PC-9 (cell line): ENCODE measurements at regions not wholly inside any gene's neighbourhood (a gene's known extent, or its start where the extent isn't known, plus 50 kb on each side); places are given as distances from the start of the nearest gene placed in this dataset.

Experiments used
- BruUV-seq: library from RNA; stranded (reverse); fragments of 400-500 nt; replicated peaks from 2 replicates; lab custom pipeline; 2021; lab: Mats Ljungman, UMichigan
- CTCF ChIA-PET: fragments of 300-600 bp; sonication (Branson Sonifier 250); formaldehyde crosslinking; loops from one replicate; lab custom pipeline; 2022; ENCODE audit warnings: antibody characterized with exemption; lab: Charles Lee
- POLR2A ChIA-PET: fragments of 300-600 bp; sonication (Branson Sonifier 250); formaldehyde crosslinking; loops from one replicate; lab custom pipeline; 2022; ENCODE audit warnings: antibody characterized with exemption; ENCODE audit not compliant: unreplicated experiment; lab: Charles Lee
- DNase-seq, 2 experiments: peaks; one replicate each; pipeline versions ENCODE4 v3.0.0 to v3.0.0-alpha.2; 2015 to 2022; ENCODE audit warnings: mixed read lengths in 1 of 2
- H2AFZ ChIP-seq: fragments of 200-600 bp; sonication (generic); 2 replicates; pipeline ENCODE4 v1.8.1; 2017; ENCODE audit warnings: antibody characterized with exemption
- H3F3A ChIP-seq: fragments of 200-600 bp; sonication (generic); 2 replicates; pipeline ENCODE4 v1.8.1; 2017; ENCODE audit warnings: antibody characterized with exemption, mild to moderate bottlenecking, low read depth; ENCODE audit not compliant: insufficient read depth
- H3K27ac ChIP-seq: fragments of 200-600 bp; sonication (generic); 2 replicates; pipeline ENCODE4 v1.6.1; 2016; ENCODE audit warnings: mixed run types
- H3K27me3 ChIP-seq: fragments of 200-600 bp; sonication (generic); 2 replicates; pipeline ENCODE4 v1.6.1; 2016; ENCODE audit warnings: low read depth, mixed run types; ENCODE audit not compliant: insufficient read depth
- H3K36me3 ChIP-seq: fragments of 200-600 bp; sonication (generic); 2 replicates; pipeline ENCODE4 v1.6.1; 2016; ENCODE audit warnings: low read depth, mixed run types
- H3K4me1 ChIP-seq: fragments of 200-600 bp; sonication (generic); replicated peaks from 2 replicates; pipeline ENCODE4 v1.6.1; 2016; ENCODE audit warnings: mixed run types; ENCODE audit not compliant: insufficient read depth
- H3K4me2 ChIP-seq: fragments of 200-600 bp; sonication (generic); 2 replicates; pipeline ENCODE4 v1.6.1; 2017; ENCODE audit warnings: mixed run types
- H3K4me3 ChIP-seq: fragments of 200-600 bp; sonication (generic); 2 replicates; pipeline ENCODE4 v1.6.1; 2016; ENCODE audit warnings: mixed run types
- H3K79me2 ChIP-seq: fragments of 200-600 bp; sonication (generic); 2 replicates; pipeline ENCODE4 v1.6.1; 2017; ENCODE audit warnings: low read depth, mixed run types
- H3K9me2 ChIP-seq: fragments of 200-600 bp; sonication (generic); 2 replicates; pipeline ENCODE4 v1.8.1; 2017; ENCODE audit warnings: mild to moderate bottlenecking; ENCODE audit not compliant: insufficient read depth
- H3K9me3 ChIP-seq: fragments of 200-600 bp; sonication (generic); 2 replicates; pipeline ENCODE4 v1.8.1; 2016; ENCODE audit warnings: low read depth; ENCODE audit not compliant: insufficient read depth
- H4K20me1 ChIP-seq: fragments of 200-600 bp; sonication (generic); 2 replicates; pipeline ENCODE4 v1.8.1; 2017; ENCODE audit not compliant: insufficient read depth
- CTCF ChIP-seq: fragments of 200-600 bp; sonication (generic); conservative IDR thresholded peaks from 2 replicates; pipeline ENCODE4 v1.6.1; 2017; ENCODE audit warnings: mixed run types, antibody characterized with exemption, mild to moderate bottlenecking, moderate library complexity
- EZH2 ChIP-seq: fragments of 200-600 bp; sonication (generic); IDR thresholded peaks from 2 replicates; pipeline ENCODE4 v1.8.0; 2017; ENCODE audit warnings: antibody characterized with exemption, low read depth
- intact Hi-C: fragments of 100-400 bp; cut with micrococcal nuclease; formaldehyde crosslinking; loops from one replicate; pipeline ENCODE4 v1.10.0; 2022; ENCODE audit not compliant: unreplicated experiment

DNA sequence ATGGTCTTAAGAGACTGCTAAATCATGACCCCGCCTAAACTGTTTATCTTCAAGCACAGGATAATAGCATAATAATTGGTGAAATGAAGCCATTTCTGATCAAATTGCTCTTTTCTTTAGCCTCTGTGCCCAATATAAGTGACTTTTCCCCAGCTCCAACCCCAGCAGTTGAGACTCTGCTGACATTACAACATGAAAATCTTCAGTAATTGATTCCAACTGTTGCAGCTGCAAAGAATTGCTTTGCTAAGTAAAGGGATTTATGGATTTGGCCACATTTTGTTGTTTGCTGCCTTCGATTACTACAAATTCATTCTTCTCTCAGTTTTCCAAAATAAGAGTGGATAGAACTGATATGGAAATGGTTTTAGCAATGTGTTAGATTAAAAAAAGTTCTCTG is 576.7 kb upstream of the LRRC4C start:
- H4K20me1 ChIP-seq, result no peaks in the 10 kb centered on the region
- no peaks in the 10 kb centered on the region for H3K9me3 ChIP-seq
- no peak for DNase-seq
- H3F3A ChIP-seq, result no peaks in the 10 kb centered on the region
- no peaks in the 10 kb centered on the region for H3K79me2 ChIP-seq
- no peak overlapping the region for H2AFZ ChIP-seq
- intact Hi-C loops, result no loop called here
- no TSS peak for BruUV-seq
- no peaks in the 10 kb centered on the region for H3K36me3 ChIP-seq
- H3K27ac ChIP-seq, result no peak overlapping the region
- H3K9me2 ChIP-seq, result no peaks in the 10 kb centered on the region; the same call in 1 of the 2 replicates
- ChIA-PET CTCF (no interaction called here), POLR2A (no interaction called here)
- H3K4me1 ChIP-seq, result no peaks in the 10 kb centered on the region
- no peaks in the 10 kb centered on the region for H3K27me3 ChIP-seq
- no peak for TF ChIP-seq EZH2
- no peak for TF ChIP-seq CTCF
- no peak overlapping the region for H3K4me2 ChIP-seq
- no peak overlapping the region for H3K4me3 ChIP-seq

DNA sequence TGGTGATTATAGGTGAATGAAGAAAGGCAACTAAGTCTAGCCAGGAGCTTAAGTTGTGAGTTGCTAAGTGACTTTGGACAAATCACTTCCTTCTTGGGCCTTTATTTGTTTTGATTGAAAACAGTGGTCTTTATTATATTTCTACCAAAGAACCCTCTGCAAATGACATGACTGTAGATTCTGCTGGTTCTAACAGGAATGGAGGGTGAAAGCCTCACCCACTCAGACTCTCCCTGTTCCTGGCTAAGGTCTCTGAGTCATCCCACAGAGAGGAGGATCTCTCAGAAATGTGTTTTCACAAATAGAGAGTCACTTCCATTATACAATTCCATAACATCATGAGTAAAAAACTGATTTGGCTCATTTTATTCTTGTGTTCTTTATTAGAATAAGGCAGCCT is 583.9 kb upstream of the LRRC4C start:
- no peaks in the 10 kb centered on the region for H3K9me2 ChIP-seq
- H3K27ac ChIP-seq, result no peak overlapping the region
- ChIA-PET POLR2A (no interaction called here), CTCF (no interaction called here)
- BruUV-seq, result no TSS peak
- H2AFZ ChIP-seq, result no peak overlapping the region
- H4K20me1 ChIP-seq, result no peaks in the 10 kb centered on the region
- no peak for DNase-seq
- intact Hi-C loops, result no loop called here
- H3K27me3 ChIP-seq, result no peaks in the 10 kb centered on the region
- H3K9me3 ChIP-seq, result no peaks in the 10 kb centered on the region
- H3K79me2 ChIP-seq, result no peaks in the 10 kb centered on the region
- TF ChIP-seq EZH2 (no peak), CTCF (no peak)
- no peak overlapping the region for H3K4me3 ChIP-seq
- H3K4me1 ChIP-seq, result no peaks in the 10 kb centered on the region
- H3F3A ChIP-seq, result no peaks in the 10 kb centered on the region
- no peak overlapping the region for H3K4me2 ChIP-seq
- H3K36me3 ChIP-seq, result no peaks in the 10 kb centered on the region

DNA sequence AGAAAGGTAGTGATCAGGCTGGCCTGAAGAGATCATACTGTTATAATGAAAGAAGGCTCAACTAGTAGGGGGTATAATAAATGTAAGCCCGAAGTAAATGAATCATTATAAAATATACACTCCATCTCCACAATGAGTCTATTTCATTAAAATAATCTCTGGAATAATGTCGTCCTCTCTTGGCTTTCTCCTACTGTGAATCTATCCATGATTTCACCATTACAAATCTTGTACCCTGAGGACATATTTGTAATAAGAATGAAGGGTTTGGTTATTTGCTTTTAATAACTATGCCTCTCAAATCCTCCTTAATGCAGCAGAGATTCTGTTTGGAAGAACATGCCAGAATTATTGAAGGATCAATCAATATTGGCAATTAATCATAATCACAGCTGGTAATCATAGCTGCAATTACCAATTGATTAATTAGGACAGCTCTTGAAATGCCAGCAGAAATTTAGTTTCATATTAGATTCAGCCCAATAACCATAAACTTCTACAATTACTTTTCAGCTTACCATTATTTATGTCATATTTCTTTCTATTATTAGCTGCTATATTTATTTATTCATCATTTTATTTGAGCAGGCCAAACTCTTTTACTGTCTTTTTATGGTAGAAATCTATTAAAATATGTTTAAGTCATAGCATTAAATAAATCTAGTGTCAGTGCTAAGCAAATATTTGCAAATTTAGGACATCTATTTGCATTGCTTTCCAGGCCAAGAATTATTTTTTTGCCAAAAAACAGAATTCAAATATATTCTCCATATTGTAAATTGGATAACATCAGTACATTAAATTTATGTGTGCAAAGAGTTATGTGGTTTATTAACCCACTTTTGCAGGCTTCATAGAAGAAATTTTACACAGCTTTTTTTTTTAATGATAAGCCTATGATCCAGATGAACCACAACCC is 588.4 kb upstream of the LRRC4C start:
- intact Hi-C loops, result no loop called here
- Histone ChIP-seq H3K79me2 (no peaks in the 10 kb centered on the region), H3K4me3 (no peak overlapping the region), H3K27ac (no peak overlapping the region), H2AFZ (no peak overlapping the region), H3K9me2 (no peaks in the 10 kb centered on the region), H3K4me2 (no peak overlapping the region), H3K9me3 (no peaks in the 10 kb centered on the region), H4K20me1 (no peaks in the 10 kb centered on the region), H3F3A (no peaks in the 10 kb centered on the region), H3K27me3 (no peaks in the 10 kb centered on the region), H3K4me1 (no peaks in the 10 kb centered on the region), H3K36me3 (no peaks in the 10 kb centered on the region)
- TF ChIP-seq EZH2, result no peak
- no peak for TF ChIP-seq CTCF
- POLR2A ChIA-PET, result no interaction called here
- CTCF ChIA-PET, result interaction anchor here (0.6 kb wide), 1 partner anchor 1754 kb away, joined by 3 read pairs; no protein-coding TSS in a partner anchor
- no peak for DNase-seq
- no TSS peak for BruUV-seq
